BJ (cell line): ENCODE measurements at regions not wholly inside any gene's neighbourhood (a gene's known extent, or its start where the extent isn't known, plus 50 kb on each side); places are given as distances from the start of the nearest gene placed in this dataset.
"Not testable (repeated sequence)": the region's sequence is repeated elsewhere in the genome, so short reads cannot be mapped to it uniquely, and the experiment has no call there.

Experiments used
- CTCF ChIA-PET: fragments of 350-600 bp; formaldehyde crosslinking; extraction: SDS; loops from one replicate; lab custom pipeline; 2021; ENCODE audit warnings: antibody characterized with exemption, inconsistent platforms; lab: Yijun Ruan, JAX
- POLR2A ChIA-PET: fragments of 300-600 bp; sonication (Branson Sonifier 250); formaldehyde crosslinking; extraction: SDS; loops from one replicate; lab custom pipeline; 2021; ENCODE audit warnings: antibody characterized with exemption; lab: Charles Lee
- DNase-seq: peaks from one replicate; pipeline ENCODE4 v3.0.0-alpha.2; 2011; ENCODE audit warnings: low read depth
- H3K27me3 ChIP-seq: 2 replicates; pipeline ENCODE4 v1.6.0; 2011; ENCODE audit warnings: low read length; ENCODE audit not compliant: control insufficient read depth, insufficient read depth
- H3K36me3 ChIP-seq: 2 replicates; pipeline ENCODE4 v1.5.1; 2011; ENCODE audit warnings: low read length; ENCODE audit not compliant: control insufficient read depth, insufficient read depth
- H3K4me3 ChIP-seq: 2 replicates; pipeline ENCODE4 v1.5.1; 2011; ENCODE audit warnings: low read depth, mild to moderate bottlenecking, control low read depth, low read length
- TF ChIP-seq, protein P1 (sequence below): IDR thresholded peaks from 2 replicates; pipeline ENCODE4 v1.5.1; 2011; ENCODE audit warnings: low read depth, mild to moderate bottlenecking, control low read depth, inconsistent platforms, low read length, moderate library complexity; ENCODE audit not compliant: insufficient read depth

DNA sequence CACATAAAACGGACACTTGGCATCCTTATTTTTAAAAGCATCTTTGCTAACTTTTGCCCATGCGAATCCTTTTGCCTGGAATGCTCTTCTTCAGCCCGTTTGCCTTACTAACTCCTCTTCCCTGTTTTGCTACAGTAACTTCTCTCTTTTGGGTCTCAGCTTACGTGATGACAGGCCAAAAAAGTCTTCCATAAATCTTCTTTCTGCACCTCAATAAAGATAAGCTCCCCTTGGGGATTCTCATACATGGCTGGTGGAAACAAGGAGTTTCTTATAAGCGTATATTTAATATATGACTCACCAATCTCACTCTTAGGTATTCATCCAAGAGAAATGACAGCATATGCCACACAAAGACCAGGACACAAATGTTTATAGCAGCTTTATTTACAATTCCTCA is 192.7 kb downstream of the RCHY1 start:
- Histone ChIP-seq H3K36me3 (no peaks in the 10 kb centered on the region), H3K27me3 (no peaks in the 10 kb centered on the region), H3K4me3 (no peak overlapping the region)
- DNase-seq = no peak
- CTCF ChIA-PET = no interaction called here
- POLR2A ChIA-PET = no interaction called here
- TF ChIP-seq, protein P1, sequence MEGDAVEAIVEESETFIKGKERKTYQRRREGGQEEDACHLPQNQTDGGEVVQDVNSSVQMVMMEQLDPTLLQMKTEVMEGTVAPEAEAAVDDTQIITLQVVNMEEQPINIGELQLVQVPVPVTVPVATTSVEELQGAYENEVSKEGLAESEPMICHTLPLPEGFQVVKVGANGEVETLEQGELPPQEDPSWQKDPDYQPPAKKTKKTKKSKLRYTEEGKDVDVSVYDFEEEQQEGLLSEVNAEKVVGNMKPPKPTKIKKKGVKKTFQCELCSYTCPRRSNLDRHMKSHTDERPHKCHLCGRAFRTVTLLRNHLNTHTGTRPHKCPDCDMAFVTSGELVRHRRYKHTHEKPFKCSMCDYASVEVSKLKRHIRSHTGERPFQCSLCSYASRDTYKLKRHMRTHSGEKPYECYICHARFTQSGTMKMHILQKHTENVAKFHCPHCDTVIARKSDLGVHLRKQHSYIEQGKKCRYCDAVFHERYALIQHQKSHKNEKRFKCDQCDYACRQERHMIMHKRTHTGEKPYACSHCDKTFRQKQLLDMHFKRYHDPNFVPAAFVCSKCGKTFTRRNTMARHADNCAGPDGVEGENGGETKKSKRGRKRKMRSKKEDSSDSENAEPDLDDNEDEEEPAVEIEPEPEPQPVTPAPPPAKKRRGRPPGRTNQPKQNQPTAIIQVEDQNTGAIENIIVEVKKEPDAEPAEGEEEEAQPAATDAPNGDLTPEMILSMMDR = no peak

DNA sequence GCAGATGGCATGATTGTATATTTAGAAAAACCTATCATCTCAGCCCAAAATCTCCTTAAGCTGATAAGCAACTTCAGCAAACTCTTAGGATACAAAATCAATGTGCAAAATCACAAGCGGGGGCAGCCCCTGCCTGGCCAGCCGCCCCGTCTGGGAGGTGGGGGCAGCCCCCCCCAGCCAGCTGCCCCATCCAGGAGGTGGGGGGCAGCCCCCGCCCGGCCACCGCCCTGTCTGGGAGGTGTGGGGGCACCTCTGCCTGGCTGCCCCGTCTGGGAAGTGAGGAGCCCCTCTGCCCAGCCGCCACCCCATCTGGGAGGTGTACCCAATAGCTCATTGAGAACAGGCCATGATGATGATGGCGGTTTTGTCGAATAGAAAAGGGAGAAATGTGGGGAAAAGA is 196.6 kb downstream of the RCHY1 start:
- H3K27me3 ChIP-seq, H3K4me3 ChIP-seq, POLR2A ChIA-PET, DNase-seq, CTCF ChIA-PET, H3K36me3 ChIP-seq: not testable (repeated sequence)

- ChIA-PET POLR2A (no interaction called here), CTCF (no interaction called here)
- TF ChIP-seq, protein P1 = no peak
- H3K4me3 ChIP-seq = no peak overlapping the region
- DNase-seq = no peak
- H3K36me3 ChIP-seq = no peaks in the 10 kb centered on the region
- no peaks in the 10 kb centered on the region for H3K27me3 ChIP-seq
These were observed 206.2 kb downstream of the RCHY1 start for GRCh38 chr4:75308049-75308448.

- TF ChIP-seq, protein P1 = no peak
- POLR2A ChIA-PET = no interaction called here
- H3K36me3 ChIP-seq = no peaks in the 10 kb centered on the region
- CTCF ChIA-PET = no interaction called here
- no peak overlapping the region for H3K4me3 ChIP-seq
- no peak for DNase-seq
- H3K27me3 ChIP-seq = no peaks in the 10 kb centered on the region
These were observed 207.7 kb downstream of the RCHY1 start for GRCh38 chr4:75306506-75306905.

GRCh38 chr4:75302648-75303047 is 211.6 kb downstream of the RCHY1 start:
- Histone ChIP-seq H3K36me3 (no peaks in the 10 kb centered on the region), H3K27me3 (no peaks in the 10 kb centered on the region), H3K4me3 (no peak overlapping the region)
- POLR2A ChIA-PET = no interaction called here
- TF ChIP-seq, protein P1 = no peak
- CTCF ChIA-PET = no interaction called here
- no peak for DNase-seq

DNA sequence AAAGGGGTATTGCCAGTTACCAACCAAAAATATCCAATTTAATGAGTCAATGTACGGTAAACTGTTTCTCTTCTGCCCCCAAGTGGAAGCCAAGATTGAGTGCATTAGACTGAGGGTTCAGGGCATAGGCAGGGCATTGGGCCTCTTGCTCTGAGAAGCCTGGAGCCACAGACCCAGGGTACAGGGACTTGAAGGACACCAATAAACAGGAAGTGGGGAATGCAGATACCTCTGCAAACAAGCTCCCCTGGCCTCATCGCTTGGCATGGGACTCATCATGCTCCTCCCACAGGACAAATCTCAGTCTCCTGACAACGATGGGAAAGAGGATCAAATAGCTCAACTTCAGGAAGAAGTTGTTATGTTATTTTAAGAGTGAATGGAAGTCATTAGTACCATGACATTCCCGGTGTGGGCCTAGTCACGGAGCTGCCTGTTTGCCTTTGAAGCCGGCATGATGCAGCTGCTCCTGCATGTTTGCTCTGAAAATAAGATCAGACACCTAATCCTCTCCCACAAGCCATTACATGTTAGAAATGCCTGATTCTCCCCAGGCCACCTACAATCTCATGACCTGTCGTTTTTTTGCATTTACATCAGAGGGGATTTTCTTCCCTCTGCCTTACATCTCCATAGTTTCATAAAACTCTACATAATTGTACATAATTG is 224.2 kb downstream of the RCHY1 start:
- DNase-seq = no peak
- TF ChIP-seq, protein P1 = no peak
- H3K27me3 ChIP-seq = no peaks in the 10 kb centered on the region
- POLR2A ChIA-PET = no interaction called here
- H3K36me3 ChIP-seq = no peaks in the 10 kb centered on the region
- CTCF ChIA-PET = no interaction called here
- H3K4me3 ChIP-seq = no peak overlapping the region
